A204.1 (cell line): ENCODE measurements at regions not wholly inside any gene's neighbourhood (a gene's known extent, or its start where the extent isn't known, plus 50 kb on each side); places are given as distances from the start of the nearest gene placed in this dataset.
"Not testable (repeated sequence)": the region's sequence is repeated elsewhere in the genome, so short reads cannot be mapped to it uniquely, and the experiment has no call there.

Experiments
- FAIRE-seq: peaks from 2 replicates; lab custom pipeline; 2012; peaks lifted over from hg19 to GRCh38; lab: Jason Lieb, UNC

DNA sequence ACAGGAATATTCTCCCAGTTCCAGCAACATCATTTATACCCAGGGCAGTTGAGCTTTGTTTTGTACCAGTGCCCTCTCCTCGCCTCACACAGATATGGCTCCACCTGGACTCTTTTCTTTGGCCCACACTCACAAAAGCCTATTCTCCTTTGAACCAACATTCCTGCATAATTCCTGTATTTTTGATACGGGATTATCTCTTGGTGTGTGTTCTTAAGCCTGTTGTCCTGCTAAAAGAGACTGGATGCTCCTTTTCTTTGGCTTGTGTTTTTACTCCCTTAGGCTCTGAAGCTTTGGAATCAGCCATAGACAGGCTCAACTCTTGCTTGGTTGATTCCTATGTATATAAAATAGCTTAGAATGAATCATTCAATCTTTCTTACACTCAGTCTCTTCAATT, 305.4 kb upstream of the SATB1 start:
- FAIRE-seq = no peak

- no peak for FAIRE-seq
Measured at GRCh38 chr3:18729671-18730070, 304.5 kb upstream of the SATB1 start.

GRCh38 chr3:18725668-18726407, 300.7 kb upstream of the SATB1 start:
- no peak for FAIRE-seq

GRCh38 chr3:18724456-18724855, 299.3 kb upstream of the SATB1 start:
- no peak for FAIRE-seq

GRCh38 chr3:18723206-18723810, 298.2 kb upstream of the SATB1 start:
- FAIRE-seq = no peak

DNA sequence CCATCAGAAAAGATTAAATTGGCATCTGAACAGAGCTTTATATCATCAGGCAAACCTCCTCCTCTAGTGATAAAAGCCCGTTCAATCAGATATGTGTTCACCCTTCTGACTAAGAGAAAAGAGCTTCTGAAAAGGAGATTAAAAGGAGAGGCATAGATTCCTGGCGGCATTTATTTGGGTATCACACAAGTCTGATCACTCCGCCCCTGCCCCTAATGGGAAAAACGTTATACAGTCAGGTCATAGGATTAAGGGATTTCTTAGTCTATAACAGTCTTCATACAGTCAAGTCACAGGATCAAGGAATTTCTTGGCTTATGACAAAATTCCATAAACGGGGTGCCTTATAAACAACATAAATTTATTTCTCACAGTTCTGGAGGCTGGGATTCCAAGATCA, 295.4 kb upstream of the SATB1 start:
- no peak for FAIRE-seq

DNA sequence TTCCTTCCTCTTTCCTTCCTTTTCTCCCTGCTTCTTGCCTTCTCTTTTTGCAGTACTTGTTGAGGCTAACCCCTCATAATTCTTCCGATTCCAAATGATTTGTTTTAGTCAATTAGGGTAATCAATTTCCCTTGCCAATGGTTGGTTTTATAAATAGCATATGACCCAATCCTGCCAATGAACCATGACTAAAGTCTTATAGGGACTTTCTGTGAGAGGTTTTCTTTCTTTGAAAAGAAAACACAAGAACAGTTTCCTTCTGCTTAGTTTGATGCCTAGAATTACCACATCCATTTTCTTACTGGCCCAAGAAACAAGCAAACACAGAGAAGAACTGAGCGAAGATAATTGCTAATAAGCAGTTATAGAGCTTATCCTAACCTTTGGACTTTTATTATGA, 292.5 kb upstream of the SATB1 start:
- FAIRE-seq = no peak

- FAIRE-seq = no peak
Measured at GRCh38 chr3:18716821-18717220, 291.7 kb upstream of the SATB1 start.

DNA sequence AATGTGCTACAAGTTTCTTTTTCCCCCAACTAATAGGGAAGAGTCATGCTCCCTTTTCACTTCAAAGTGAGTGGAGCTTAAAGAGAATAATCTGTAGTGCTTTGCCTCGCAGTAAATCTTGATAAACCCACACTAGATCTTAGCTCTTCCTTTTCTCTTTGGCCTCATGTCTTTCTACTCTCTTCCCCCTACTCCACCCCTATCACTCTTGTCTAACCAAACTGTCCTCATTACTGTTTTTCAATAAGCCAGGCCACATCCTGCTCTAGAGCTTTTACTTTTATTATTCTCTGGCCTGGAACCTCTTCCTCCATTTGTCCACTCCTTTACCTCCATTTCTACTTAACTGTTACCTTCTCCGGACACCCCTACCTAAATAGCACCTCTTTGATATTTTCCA, 291.0 kb upstream of the SATB1 start:
- no peak for FAIRE-seq

DNA sequence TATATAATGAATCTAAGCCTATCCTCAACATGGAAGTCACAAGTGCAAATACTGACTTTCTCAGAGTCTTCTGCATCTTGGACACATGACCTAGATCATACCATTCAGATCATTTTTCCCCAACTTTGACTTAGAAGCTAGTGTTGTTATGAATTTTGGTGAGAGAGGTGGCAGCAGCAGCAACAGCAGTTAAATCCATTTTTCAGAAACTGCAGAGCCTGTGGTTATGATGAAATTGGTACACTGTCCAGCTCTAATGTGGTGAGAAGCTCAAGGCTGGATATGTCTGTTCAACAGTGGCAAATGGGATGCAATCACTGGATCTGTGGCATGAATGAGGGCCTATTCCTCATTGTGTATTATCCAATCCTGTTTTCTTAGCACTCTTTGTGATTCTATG, 290.1 kb upstream of the SATB1 start:
- FAIRE-seq = no peak

- no peak for FAIRE-seq
Measured at GRCh38 chr3:18713577-18713951, 288.4 kb upstream of the SATB1 start.

- no peak for FAIRE-seq
Measured at GRCh38 chr3:18712713-18713576, 287.8 kb upstream of the SATB1 start.

- FAIRE-seq = no peak
Measured at GRCh38 chr3:18704326-18704725, 279.2 kb upstream of the SATB1 start.

DNA sequence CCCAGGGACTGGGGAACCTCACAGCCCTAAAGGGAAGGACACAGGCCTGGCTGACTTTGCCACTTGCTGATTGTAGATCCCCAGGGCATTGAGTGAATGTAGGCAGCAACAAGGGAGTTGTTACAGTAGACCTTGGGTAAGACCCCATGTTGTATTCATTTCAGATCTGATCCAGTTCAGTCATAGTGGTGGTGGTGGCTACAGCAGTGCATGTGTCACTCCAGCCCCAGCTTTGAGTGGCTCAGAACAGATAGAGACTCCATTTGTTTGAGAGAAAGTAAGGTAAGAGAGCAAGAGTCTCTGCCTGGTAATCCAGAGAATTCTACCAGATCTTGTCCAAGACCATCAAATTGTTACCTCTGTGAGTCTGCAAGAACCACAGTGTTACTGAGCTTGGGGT, 278.7 kb upstream of the SATB1 start:
- no peak for FAIRE-seq

- not testable (repeated sequence) for FAIRE-seq
Measured at GRCh38 chr3:18693588-18694329, 268.6 kb upstream of the SATB1 start.

DNA sequence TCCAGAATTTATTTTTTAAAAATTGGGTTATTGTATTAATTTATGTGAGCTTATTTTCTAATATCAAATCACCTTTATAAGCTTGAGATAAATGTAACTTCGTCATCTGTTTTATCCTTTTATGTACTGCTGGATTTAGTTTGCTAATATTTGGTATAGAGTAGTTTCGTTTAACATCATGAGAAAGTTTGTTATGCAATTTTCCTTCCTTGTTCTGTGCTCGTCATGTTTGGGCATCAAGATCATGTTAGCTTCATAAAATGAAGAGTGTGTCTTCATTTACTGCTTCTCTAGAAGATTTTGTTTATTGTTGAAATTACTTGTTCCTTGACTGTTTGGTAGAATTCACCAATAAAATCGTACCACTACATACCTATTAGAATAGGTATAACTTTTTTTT, 262.1 kb upstream of the SATB1 start:
- FAIRE-seq = peak; percentile 40

- no peak for FAIRE-seq
Measured at GRCh38 chr3:18683900-18684299, 258.8 kb upstream of the SATB1 start.

- no peak for FAIRE-seq
Measured at GRCh38 chr3:18681818-18682345, 256.7 kb upstream of the SATB1 start.

DNA sequence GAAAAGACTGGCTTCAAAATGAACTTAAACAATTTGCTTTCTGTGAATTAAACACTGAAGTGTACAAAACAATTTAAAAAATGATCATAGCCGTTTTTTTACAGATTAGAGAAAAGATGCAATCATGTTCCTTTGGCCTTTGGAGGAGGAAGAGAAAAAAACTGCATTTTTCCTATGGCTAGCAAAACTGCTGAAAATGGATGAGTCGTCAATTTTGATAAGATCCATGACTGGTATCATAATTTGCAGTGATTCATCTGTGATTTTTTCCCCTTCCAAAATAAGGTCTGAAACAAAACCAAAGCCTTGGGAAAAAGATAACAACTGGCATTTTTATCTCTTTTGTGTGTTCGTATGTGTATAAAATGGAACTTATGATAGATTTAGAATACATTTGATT, 255.6 kb upstream of the SATB1 start:
- FAIRE-seq = no peak

GRCh38 chr3:18679238-18679637, 254.1 kb upstream of the SATB1 start:
- no peak for FAIRE-seq

- no peak for FAIRE-seq
Measured at GRCh38 chr3:18675197-18675596, 250.1 kb upstream of the SATB1 start.

- FAIRE-seq = no peak
Measured at GRCh38 chr3:18672561-18672960, 247.4 kb upstream of the SATB1 start.
